Natural killer cell (primary cell): ENCODE measurements at regions not wholly inside any gene's neighbourhood (a gene's known extent, or its start where the extent isn't known, plus 50 kb on each side); places are given as distances from the start of the nearest gene placed in this dataset.

Experiments
- ATAC-seq, 3 donors: fragments of 150-1000 bp in 2 of 3; fragments of 200-7000 bp in 1 of 3; cut with Tn5 transposase; 1 replicate in 1 of 3; 2 replicates in 2 of 3; pipeline ENCODE4 v1.10.0; 2021; ENCODE audit warnings: mild to moderate bottlenecking in 2 of 3, moderate library complexity in 2 of 3
- DNase-seq, 2 donors: peaks; one replicate each; pipeline versions ENCODE4 v3.0.0 to v3.0.0-alpha.2; 2013 to 2021; ENCODE audit warnings: mixed read lengths in 1 of 2
- H3K27ac ChIP-seq: one replicate; pipeline ENCODE4 v1.5.1; 2013; ENCODE audit warnings: mild to moderate bottlenecking, low read length
- H3K27me3 ChIP-seq: one replicate; pipeline ENCODE4 v1.6.1; 2013; ENCODE audit warnings: low read length; ENCODE audit not compliant: control insufficient read depth, insufficient read depth
- H3K36me3 ChIP-seq: one replicate; pipeline ENCODE4 v1.6.1; 2013; ENCODE audit warnings: low read length; ENCODE audit not compliant: control insufficient read depth, insufficient read depth
- H3K4me1 ChIP-seq: one replicate; pipeline ENCODE4 v1.6.1; 2013; ENCODE audit warnings: low read length; ENCODE audit not compliant: control insufficient read depth, insufficient read depth
- H3K4me3 ChIP-seq: one replicate; pipeline ENCODE4 v1.5.1; 2013; ENCODE audit warnings: low read length
- H3K9me3 ChIP-seq: one replicate; pipeline ENCODE4 v1.6.1; 2013; ENCODE audit warnings: low read length; ENCODE audit not compliant: control insufficient read depth, insufficient read depth
- H3K27ac Mint-ChIP-seq, 2 donors: one replicate each; pipeline ENCODE4 v1.8.0; 2022; ENCODE audit warnings: mild to moderate bottlenecking in 2 of 2, mixed read lengths in 2 of 2, moderate library complexity in 1 of 2
- H3K27me3 Mint-ChIP-seq, 2 donors: one replicate each; pipeline ENCODE4 v1.8.0; 2022; ENCODE audit warnings: low read depth in 2 of 2, mixed read lengths in 2 of 2
- H3K36me3 Mint-ChIP-seq: one replicate; pipeline ENCODE4 v1.8.0; 2022; ENCODE audit warnings: mixed read lengths
- H3K4me1 Mint-ChIP-seq, 2 donors: one replicate each; pipeline ENCODE4 v1.8.0; 2022; ENCODE audit warnings: mixed read lengths in 2 of 2
- H3K4me3 Mint-ChIP-seq: one replicate; pipeline ENCODE4 v1.8.0; 2022; ENCODE audit warnings: mild to moderate bottlenecking, moderate library complexity, mixed read lengths
- H3K9me3 Mint-ChIP-seq, 2 donors: one replicate each; pipeline ENCODE4 v1.8.0; 2022; ENCODE audit warnings: mixed read lengths in 2 of 2
- CTCF ChIP-seq: fragments of 200-600 bp; IDR thresholded peaks from one replicate; pipeline ENCODE4 v1.8.0; 2022; ENCODE audit warnings: antibody characterized with exemption
- WGBS: methylation state at CpG from one replicate; pipeline ENCODE4 v1.1.7; 2013; ENCODE audit warnings: missing lambda C conversion rate; ENCODE audit not compliant: insufficient coverage; 5-methylcytosine and 5-hydroxymethylcytosine counted together
- intact Hi-C: fragments of 100-400 bp; cut with micrococcal nuclease; formaldehyde crosslinking; loops from one replicate; pipeline ENCODE4 v1.14.2; 2022

DNA sequence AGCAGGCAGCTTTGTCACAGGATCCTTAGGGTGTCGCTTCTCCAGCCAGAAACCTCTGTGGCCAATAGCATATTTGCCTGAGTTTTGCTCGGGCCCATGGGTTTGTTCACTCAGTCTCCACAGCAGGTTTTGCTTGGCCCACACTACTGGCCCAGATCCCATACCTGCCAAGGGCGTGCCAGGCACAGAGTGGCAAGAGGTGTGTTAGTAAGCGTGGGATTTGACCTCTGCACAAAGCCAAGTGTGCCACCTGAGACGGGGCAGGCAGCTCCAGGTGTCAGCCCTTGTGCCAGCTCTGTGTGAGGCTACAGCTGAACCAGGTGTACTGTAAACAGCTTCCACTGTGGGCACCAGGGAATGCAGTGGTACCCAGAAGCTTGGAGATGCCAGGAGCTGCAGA is 2003.0 kb downstream of the C4orf33 start:
- Mint-ChIP-seq H3K9me3 (peaks cover 9 to 11% of the 10 kb centered on the region in 2 donors), H3K36me3 (no peaks in the 10 kb centered on the region), H3K4me3 (no peak overlapping the region), H3K27me3 (no peaks in the 10 kb centered on the region), H3K27ac (no peak overlapping the region), H3K4me1 (no peaks in the 10 kb centered on the region)
- no peaks in the 10 kb centered on the region for H3K27me3 ChIP-seq
- H3K4me1 ChIP-seq = no peaks in the 10 kb centered on the region
- WGBS = 79% methylated on average over 5 of the region's 5 CpGs
- H3K4me3 ChIP-seq = no peak overlapping the region
- intact Hi-C loops = no loop called here
- no peak for TF ChIP-seq CTCF
- H3K27ac ChIP-seq = no peak overlapping the region
- peaks cover 18% of the 10 kb centered on the region for H3K9me3 ChIP-seq
- DNase-seq = no peak
- no peak for ATAC-seq
- no peaks in the 10 kb centered on the region for H3K36me3 ChIP-seq

DNA sequence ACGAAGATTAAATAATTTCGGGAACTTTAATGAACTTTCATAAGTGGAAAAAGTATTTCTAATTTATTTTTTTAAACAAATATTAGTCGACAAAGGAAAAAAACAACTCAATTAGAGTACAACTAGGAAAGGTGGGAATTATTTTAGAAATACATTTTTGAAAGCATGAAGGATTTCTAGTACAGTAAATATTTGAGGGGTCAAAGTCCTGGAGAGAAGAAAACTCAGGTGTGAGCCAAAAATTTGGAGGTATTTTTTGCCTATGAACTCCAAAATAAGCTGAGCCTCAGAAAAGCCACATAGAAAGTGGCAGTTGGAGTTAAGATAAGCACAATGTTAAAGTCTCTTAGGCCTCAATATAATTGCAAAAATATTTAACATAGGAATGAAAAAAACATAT is 2017.3 kb downstream of the C4orf33 start:
- Mint-ChIP-seq H3K27ac (no peak overlapping the region), H3K36me3 (no peaks in the 10 kb centered on the region), H3K4me1 (no peaks in the 10 kb centered on the region), H3K27me3 (no peaks in the 10 kb centered on the region), H3K9me3 (peaks cover 5 to 6% of the 10 kb centered on the region in 2 donors), H3K4me3 (no peak overlapping the region)
- ATAC-seq (no peak), DNase-seq (no peak)
- no peak overlapping the region for H3K27ac ChIP-seq
- no peaks in the 10 kb centered on the region for H3K4me1 ChIP-seq
- H3K36me3 ChIP-seq = no peaks in the 10 kb centered on the region
- intact Hi-C loops = no loop called here
- H3K4me3 ChIP-seq = no peak overlapping the region
- H3K9me3 ChIP-seq = no peaks in the 10 kb centered on the region
- WGBS = no CpG with 5 or more reads among the region's 3 CpGs
- TF ChIP-seq CTCF = no peak
- no peaks in the 10 kb centered on the region for H3K27me3 ChIP-seq

DNA sequence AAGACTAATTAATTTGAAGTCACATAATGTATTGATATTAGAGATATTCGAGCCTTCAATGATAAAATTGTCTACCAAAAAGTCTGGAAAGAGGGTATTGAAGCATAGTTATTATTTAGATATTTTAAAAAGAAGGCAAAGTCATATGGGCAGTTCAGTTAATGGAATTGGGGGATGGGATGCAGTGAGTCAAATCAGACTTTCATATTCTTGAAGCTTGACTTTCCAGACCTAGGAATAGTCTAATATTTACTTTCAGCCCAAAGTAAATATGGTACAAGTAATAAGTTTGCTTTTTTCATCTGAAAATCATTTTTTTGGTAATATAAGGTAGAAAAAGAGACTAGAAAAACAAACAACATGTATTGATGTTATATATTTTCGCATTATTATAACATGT is 2017.8 kb downstream of the C4orf33 start:
- no peaks in the 10 kb centered on the region for H3K27me3 Mint-ChIP-seq
- H3K9me3 ChIP-seq = no peaks in the 10 kb centered on the region
- no peak overlapping the region for H3K4me3 Mint-ChIP-seq
- WGBS = 59% methylated on average over 2 of the region's 2 CpGs
- ATAC-seq = no peak
- intact Hi-C loops = no loop called here
- peaks cover 4 to 6% of the 10 kb centered on the region in 2 donors for H3K9me3 Mint-ChIP-seq
- H3K4me1 Mint-ChIP-seq = no peaks in the 10 kb centered on the region
- H3K27ac Mint-ChIP-seq = no peak overlapping the region
- no peak for TF ChIP-seq CTCF
- no peaks in the 10 kb centered on the region for H3K4me1 ChIP-seq
- no peaks in the 10 kb centered on the region for H3K27me3 ChIP-seq
- H3K36me3 Mint-ChIP-seq = no peaks in the 10 kb centered on the region
- H3K4me3 ChIP-seq = no peak overlapping the region
- no peaks in the 10 kb centered on the region for H3K36me3 ChIP-seq
- no peak overlapping the region for H3K27ac ChIP-seq
- DNase-seq = no peak

DNA sequence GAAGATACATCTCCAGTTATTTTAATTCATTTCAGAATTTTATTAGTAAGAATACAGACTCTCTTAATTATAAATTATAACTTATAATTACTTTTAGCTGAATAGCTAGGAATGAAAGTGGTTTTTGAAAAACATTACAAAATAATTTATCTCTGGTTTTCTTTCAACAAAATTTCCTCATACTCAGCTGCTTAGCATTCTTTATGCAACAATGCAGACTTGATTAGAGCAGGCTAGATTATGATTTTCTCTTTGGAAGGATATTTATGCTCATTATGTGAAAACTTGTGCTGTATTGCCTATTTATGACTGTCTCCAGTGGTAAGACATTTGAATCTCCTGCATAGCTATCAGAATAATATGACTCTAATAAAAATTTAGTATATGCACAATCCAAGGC is 2023.7 kb downstream of the C4orf33 start:
- Histone ChIP-seq H3K36me3 (no peaks in the 10 kb centered on the region), H3K27ac (no peak overlapping the region), H3K4me3 (no peak overlapping the region), H3K27me3 (no peaks in the 10 kb centered on the region), H3K4me1 (no peaks in the 10 kb centered on the region), H3K9me3 (no peaks in the 10 kb centered on the region)
- Mint-ChIP-seq H3K9me3 (peaks cover 4 to 11% of the 10 kb centered on the region in 2 donors), H3K4me1 (no peaks in the 10 kb centered on the region), H3K36me3 (no peaks in the 10 kb centered on the region), H3K4me3 (no peak overlapping the region), H3K27ac (no peak overlapping the region), H3K27me3 (no peaks in the 10 kb centered on the region)
- DNase-seq (no peak), ATAC-seq (no peak)
- intact Hi-C loops = no loop called here
- TF ChIP-seq CTCF = no peak
